Sigmoid colon (tissue), 6 donors: ENCODE measurements at regions not wholly inside any gene's neighbourhood (a gene's known extent, or its start where the extent isn't known, plus 50 kb on each side); places are given as distances from the start of the nearest gene placed in this dataset.
A peak's percentile ranks its signal among the peaks of the same experiment; 100 is the strongest.

Source experiments
- DNase-seq: peaks from one replicate; pipeline ENCODE4 v3.0.0-alpha.2; 2019
- H3K27ac ChIP-seq, 4 donors: fragments of 200-600 bp; sonication (generic); one replicate each; pipeline ENCODE4 v1.5.1; 2016 to 2019; ENCODE audit warnings: mild to moderate bottlenecking in 1 of 4
- H3K27me3 ChIP-seq, 3 donors: fragments of 200-600 bp; sonication (generic); one replicate each; pipeline ENCODE4 v1.5.1; 2019; ENCODE audit warnings: mild to moderate bottlenecking in 1 of 3
- H3K36me3 ChIP-seq, 4 donors: fragments of 200-600 bp; sonication (generic); one replicate each; pipeline ENCODE4 v1.5.1; 2016 to 2019
- H3K4me1 ChIP-seq, 4 donors: fragments of 200-600 bp; sonication (generic); one replicate each; pipeline ENCODE4 v1.5.1; 2017 to 2019
- H3K4me3 ChIP-seq, 4 donors: fragments of 200-600 bp; sonication (generic); one replicate each; pipeline ENCODE4 v1.5.1; 2017 to 2019; ENCODE audit warnings: mild to moderate bottlenecking in 2 of 4, moderate library complexity in 1 of 4
- H3K9me3 ChIP-seq, 4 donors: fragments of 200-600 bp in 3 of 4; sonication (generic) in 3 of 4; one replicate each; pipeline versions ENCODE4 v1.5.1 to v1.6.1; 2013 to 2019
- EP300 ChIP-seq, 4 donors: sonication (generic); formaldehyde crosslinking; IDR thresholded peaks; one replicate each; pipeline ENCODE4 v1.6.1; 2017; ENCODE audit warnings: antibody characterized with exemption in 4 of 4
- POLR2A ChIP-seq, 2 donors: fragments of 450-650 bp; IDR thresholded peaks; one replicate each; pipeline ENCODE4 v1.6.1; 2016; ENCODE audit warnings: antibody characterized with exemption in 2 of 2, mild to moderate bottlenecking in 2 of 2, moderate library complexity in 2 of 2
- POLR2AphosphoS5 ChIP-seq, 4 donors: sonication (generic); formaldehyde crosslinking; IDR thresholded peaks; one replicate each; pipeline ENCODE4 v1.6.1; 2017; ENCODE audit warnings: antibody characterized with exemption in 4 of 4
- WGBS, 2 donors: extraction: QIAGEN DNeasy Blood & Tissue Kit; methylation state at CpG; one replicate each; pipeline ENCODE4 v1.1.7; 2013; 5-methylcytosine and 5-hydroxymethylcytosine counted together
- intact Hi-C: fragments of 100-400 bp; cut with DNase I; formaldehyde crosslinking; loops from one replicate; pipeline ENCODE4 v1.15.1; 2023
- TF ChIP-seq, protein P1 (sequence below), 4 experiments: fragments of 450-650 bp in 3 of 4; fragments of 200-600 bp in 1 of 4; IDR thresholded peaks; one replicate each; pipeline ENCODE4 v1.5.1; 2016 to 2019; ENCODE audit warnings: antibody characterized with exemption in 4 of 4, mild to moderate bottlenecking in 3 of 4, moderate library complexity in 2 of 4
- donor health status: healthy with polysubstance abuse.
- donor health status: healthy.

DNA sequence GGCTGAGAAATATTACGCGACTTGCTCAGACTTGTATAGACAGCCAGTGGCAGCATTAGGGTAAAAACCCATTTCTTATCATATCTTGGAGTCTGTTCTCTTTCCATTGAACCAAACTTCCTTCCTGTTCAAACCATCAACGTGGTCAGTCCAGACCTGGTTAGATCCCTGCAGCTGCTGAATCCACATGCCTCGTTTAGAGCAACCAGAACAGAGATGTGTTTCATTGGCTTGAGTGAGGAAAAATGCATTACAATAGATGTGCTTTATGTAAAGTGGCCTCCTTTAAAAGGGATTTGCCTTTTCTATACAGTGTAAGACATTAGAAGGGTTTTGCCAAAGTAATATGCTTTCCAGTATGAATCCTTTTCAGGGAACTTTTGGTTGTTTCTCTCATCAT, 232.4 kb downstream of the MEIS1 start:
- Histone ChIP-seq H3K27me3 (no peaks in the 10 kb centered on the region), H3K36me3 (no peaks in the 10 kb centered on the region), H3K27ac (no peak overlapping the region), H3K9me3 (no peaks in the 10 kb centered on the region), H3K4me3 (no peak overlapping the region), H3K4me1 (no peaks in the 10 kb centered on the region)
- intact Hi-C loops: no loop called here
- no peak for DNase-seq
- TF ChIP-seq POLR2A (IDR thresholded peaks at IDR 0.05): no peak
- TF ChIP-seq POLR2AphosphoS5 (IDR thresholded peaks at IDR 0.05): no peak
- TF ChIP-seq EP300 (IDR thresholded peaks at IDR 0.05): no peak
- TF ChIP-seq, protein P1, sequence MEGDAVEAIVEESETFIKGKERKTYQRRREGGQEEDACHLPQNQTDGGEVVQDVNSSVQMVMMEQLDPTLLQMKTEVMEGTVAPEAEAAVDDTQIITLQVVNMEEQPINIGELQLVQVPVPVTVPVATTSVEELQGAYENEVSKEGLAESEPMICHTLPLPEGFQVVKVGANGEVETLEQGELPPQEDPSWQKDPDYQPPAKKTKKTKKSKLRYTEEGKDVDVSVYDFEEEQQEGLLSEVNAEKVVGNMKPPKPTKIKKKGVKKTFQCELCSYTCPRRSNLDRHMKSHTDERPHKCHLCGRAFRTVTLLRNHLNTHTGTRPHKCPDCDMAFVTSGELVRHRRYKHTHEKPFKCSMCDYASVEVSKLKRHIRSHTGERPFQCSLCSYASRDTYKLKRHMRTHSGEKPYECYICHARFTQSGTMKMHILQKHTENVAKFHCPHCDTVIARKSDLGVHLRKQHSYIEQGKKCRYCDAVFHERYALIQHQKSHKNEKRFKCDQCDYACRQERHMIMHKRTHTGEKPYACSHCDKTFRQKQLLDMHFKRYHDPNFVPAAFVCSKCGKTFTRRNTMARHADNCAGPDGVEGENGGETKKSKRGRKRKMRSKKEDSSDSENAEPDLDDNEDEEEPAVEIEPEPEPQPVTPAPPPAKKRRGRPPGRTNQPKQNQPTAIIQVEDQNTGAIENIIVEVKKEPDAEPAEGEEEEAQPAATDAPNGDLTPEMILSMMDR (IDR thresholded peaks at IDR 0.05): no peak
- WGBS, 2 donors: 55 to 64% methylated on average over 4 of the region's 4 CpGs

- 71 to 80% methylated on average over 2 of the region's 2 CpGs for WGBS, 2 donors
- H3K4me1 ChIP-seq: no peaks in the 10 kb centered on the region
- H3K27ac ChIP-seq: no peak overlapping the region
- DNase-seq: no peak
- no peaks in the 10 kb centered on the region for H3K27me3 ChIP-seq
- no peak overlapping the region for H3K4me3 ChIP-seq
- TF ChIP-seq, protein P1 (IDR thresholded peaks at IDR 0.05): no peak
- TF ChIP-seq POLR2A (IDR thresholded peaks at IDR 0.05) (no peak), EP300 (IDR thresholded peaks at IDR 0.05) (no peak), POLR2AphosphoS5 (IDR thresholded peaks at IDR 0.05) (no peak)
- H3K9me3 ChIP-seq: no peaks in the 10 kb centered on the region
- H3K36me3 ChIP-seq: no peaks in the 10 kb centered on the region
- intact Hi-C loops: no loop called here
Measured at GRCh38 chr2:66673286-66673685, 238.4 kb downstream of the MEIS1 start.

- H3K4me3 ChIP-seq: no peak overlapping the region
- H3K36me3 ChIP-seq: no peaks in the 10 kb centered on the region
- H3K27ac ChIP-seq: no peak overlapping the region
- H3K9me3 ChIP-seq: no peaks in the 10 kb centered on the region
- DNase-seq: no peak
- intact Hi-C loops: no loop called here
- TF ChIP-seq POLR2AphosphoS5 (IDR thresholded peaks at IDR 0.05): no peak
- TF ChIP-seq, protein P1 (IDR thresholded peaks at IDR 0.05): no peak
- no peak for TF ChIP-seq EP300 (IDR thresholded peaks at IDR 0.05)
- TF ChIP-seq POLR2A (IDR thresholded peaks at IDR 0.05): no peak
- 90 to 92% methylated on average over 1 of the region's 1 CpG for WGBS, 2 donors
- no peaks in the 10 kb centered on the region for H3K27me3 ChIP-seq
- no peaks in the 10 kb centered on the region for H3K4me1 ChIP-seq
Measured at GRCh38 chr2:66674087-66674486, 239.2 kb downstream of the MEIS1 start.

- TF ChIP-seq, protein P1 (IDR thresholded peaks at IDR 0.05): no peak
- TF ChIP-seq EP300 (IDR thresholded peaks at IDR 0.05) (no peak), POLR2AphosphoS5 (IDR thresholded peaks at IDR 0.05) (no peak), POLR2A (IDR thresholded peaks at IDR 0.05) (no peak)
- peaks cover 0 to 11% (median 3%) of the 10 kb centered on the region in 4 donors for H3K4me1 ChIP-seq
- no peaks in the 10 kb centered on the region for H3K27me3 ChIP-seq
- H3K4me3 ChIP-seq: no peak overlapping the region
- DNase-seq: no peak
- H3K27ac ChIP-seq: no peak overlapping the region
- H3K36me3 ChIP-seq: no peaks in the 10 kb centered on the region
- WGBS, 2 donors: 65 to 89% methylated on average over 1 of the region's 1 CpG
- H3K9me3 ChIP-seq: no peaks in the 10 kb centered on the region
- intact Hi-C loops: loop anchor here (5.0 kb wide), 1 partner anchor 967 kb away; no protein-coding TSS in a partner anchor
Measured at GRCh38 chr2:66675591-66675990, 240.7 kb downstream of the MEIS1 start.

GRCh38 chr2:66679442-66679841, 244.5 kb downstream of the MEIS1 start:
- peaks cover 0 to 39% (median 16%) of the 10 kb centered on the region in 4 donors for H3K4me1 ChIP-seq
- H3K27ac ChIP-seq: peak overlapping the region in 1 of 4 donors; percentile 11
- H3K36me3 ChIP-seq: no peaks in the 10 kb centered on the region
- no peak overlapping the region for H3K4me3 ChIP-seq
- no peak for TF ChIP-seq POLR2AphosphoS5 (IDR thresholded peaks at IDR 0.05)
- TF ChIP-seq, protein P1 (IDR thresholded peaks at IDR 0.05): no peak
- no peak for TF ChIP-seq POLR2A (IDR thresholded peaks at IDR 0.05)
- TF ChIP-seq EP300 (IDR thresholded peaks at IDR 0.05): no peak
- WGBS, 2 donors: 77 to 90% methylated on average over 2 of the region's 2 CpGs
- intact Hi-C loops: loop anchor here (5.0 kb wide), 1 partner anchor 963 kb away; no protein-coding TSS in a partner anchor
- H3K27me3 ChIP-seq: no peaks in the 10 kb centered on the region
- no peak for DNase-seq
- no peaks in the 10 kb centered on the region for H3K9me3 ChIP-seq
